ENCODE measurements at regions not wholly inside any gene's neighbourhood (a gene's known extent, or its start where the extent isn't known, plus 50 kb on each side); places are given as distances from the start of the nearest gene placed in this dataset.
A peak's percentile ranks its signal among the peaks of the same experiment; 100 is the strongest.
"Not testable (repeated sequence)": the region's sequence is repeated elsewhere in the genome, so short reads cannot be mapped to it uniquely, and the experiment has no call there.

GRCh38 chr2:207331674-207332073 is 165.9 kb upstream of the KLF7 start:
- no peak for DNase-seq

- DNase-seq = peak; percentile 94
Observed at GRCh38 chr2:207332480-207333212, 166.9 kb upstream of the KLF7 start.

- no peak for DNase-seq
Observed at GRCh38 chr2:207333599-207334300, 168.0 kb upstream of the KLF7 start.

GRCh38 chr2:207334301-207334623 is 168.5 kb upstream of the KLF7 start:
- no peak for DNase-seq

DNA sequence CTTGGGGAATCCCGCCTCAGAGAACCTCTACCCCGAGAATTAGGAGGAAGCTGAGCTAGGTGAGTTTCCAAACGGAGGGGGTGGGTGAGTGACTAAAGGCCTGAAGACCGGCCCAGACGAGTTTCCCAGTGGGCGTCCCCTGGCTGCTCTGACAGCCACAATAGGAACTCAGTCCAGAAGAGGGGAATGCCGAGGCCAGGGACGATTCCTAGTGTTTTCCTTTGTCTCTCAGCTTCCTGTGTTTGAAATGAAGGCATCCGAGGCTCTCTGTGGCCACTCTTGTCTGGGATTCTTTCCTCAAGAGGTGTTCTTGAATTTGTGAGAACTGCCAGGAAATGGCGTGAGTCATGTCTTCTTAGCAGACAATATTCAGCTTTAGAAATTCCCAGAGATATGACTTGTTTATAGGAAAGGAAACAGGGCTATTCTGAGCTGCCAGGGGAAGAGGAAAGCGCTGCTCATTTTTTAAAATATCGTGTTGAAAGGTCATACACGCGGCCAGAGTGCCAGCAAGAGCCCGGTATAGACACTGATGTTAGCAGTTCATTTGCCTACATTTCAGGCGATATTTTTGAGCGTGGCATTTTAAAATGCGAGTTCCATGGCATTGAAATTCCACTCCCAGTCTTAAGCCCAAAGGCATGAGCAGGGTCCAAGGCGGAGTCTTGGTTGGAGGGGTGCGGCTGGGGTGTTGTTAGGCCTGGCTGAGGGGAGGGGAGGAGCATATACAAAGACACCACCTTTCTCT is 169.1 kb upstream of the KLF7 start:
- peak; percentile 93 for DNase-seq

DNA sequence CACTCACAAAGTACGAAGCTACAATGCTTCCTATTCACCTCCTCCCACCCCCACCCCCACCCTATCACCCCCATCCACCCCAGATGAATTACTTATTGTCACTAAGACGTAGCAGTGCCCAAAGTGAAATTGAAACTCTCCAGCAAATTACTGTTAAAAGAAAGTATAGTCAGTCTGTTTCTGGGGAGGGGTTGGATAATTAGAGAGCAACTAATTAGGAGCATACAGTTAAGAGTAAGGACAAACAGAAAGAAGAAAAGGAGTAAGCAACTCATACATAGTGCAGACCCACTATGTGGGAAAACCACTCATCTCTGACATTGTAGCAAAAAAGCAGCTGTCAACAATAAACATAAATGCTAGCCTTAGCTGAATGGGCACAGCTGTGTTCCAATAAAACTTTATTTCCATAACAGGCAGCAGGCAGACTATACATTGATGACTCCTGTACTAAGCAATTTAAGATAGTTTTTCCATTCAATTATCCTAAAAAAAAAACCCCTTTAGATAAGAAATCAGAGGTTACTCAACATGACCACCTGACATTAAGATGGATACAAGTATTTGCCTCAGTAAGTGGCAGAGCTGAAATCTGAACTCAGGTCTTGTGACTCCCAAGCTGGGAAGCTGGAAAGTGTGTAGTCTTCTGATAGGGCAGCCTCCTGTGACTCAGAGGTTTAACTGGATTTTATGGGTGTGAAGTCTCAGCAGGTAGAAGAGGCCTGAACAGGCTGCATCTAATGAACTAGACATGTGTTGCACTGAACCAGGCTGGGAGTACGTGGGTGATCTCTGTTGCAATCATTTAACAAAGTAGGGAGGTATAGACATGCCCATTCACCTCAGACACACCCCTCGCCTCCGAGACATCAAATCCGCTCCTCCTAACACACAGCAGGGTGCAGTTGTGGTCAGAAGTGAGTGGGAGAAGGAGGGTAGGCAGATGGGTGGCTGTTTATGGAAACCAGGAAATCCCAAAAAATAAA is 171.8 kb upstream of the KLF7 start:
- peak; percentile 82 for DNase-seq

DNA sequence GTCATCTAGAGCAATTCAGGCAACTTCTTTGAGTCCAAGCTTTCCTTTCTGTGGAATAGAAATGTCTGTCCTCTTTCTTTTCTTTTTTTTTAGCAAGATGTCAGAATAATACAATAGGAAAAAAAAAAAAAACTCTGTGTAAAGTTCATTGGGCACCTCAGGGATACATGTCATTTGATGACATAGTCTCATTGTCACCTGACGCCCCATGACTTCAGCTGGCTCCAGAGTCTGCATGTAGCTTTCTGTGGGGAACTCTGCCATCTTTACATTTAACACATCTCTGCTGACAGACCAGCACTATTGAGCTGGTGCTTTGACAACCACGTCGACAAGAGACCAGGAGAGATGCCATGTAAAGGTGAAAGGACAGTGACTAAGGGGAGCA is 172.5 kb upstream of the KLF7 start:
- peak; percentile 81 for DNase-seq

GRCh38 chr2:207338610-207339009 is 172.9 kb upstream of the KLF7 start:
- no peak for DNase-seq

DNA sequence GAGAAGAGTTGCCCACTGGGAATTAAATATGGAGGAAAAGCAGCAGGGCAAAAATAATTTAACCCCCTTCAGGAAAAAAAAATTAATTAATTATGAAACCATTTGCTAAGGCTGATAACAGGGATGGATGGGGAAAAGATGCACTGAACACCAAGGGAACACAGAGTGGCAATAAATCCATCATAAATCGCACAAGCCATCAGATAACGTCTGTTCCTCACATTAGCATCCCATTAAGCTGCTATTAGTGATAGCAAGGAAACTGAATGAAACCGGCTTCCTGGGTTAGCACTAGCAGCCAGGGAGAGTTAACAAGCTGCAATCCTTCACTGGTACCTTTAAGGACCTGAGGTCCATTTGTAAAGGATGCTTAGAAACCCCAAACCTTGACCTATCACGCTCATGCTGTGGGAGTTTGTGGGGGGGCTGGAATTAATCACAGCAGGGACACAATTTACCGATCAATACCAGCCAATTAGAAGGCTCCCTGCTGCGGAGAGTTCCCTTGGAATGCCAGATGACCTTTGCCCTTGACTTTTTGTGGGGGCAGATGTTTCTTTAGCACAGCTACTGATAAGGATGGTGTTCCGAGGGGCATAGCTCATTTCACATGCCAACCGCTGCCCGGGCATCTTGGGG is 175.5 kb upstream of the KLF7 start:
- DNase-seq = no peak

- DNase-seq = no peak
Observed at GRCh38 chr2:207341804-207342203, 176.1 kb upstream of the KLF7 start.

GRCh38 chr2:207344596-207345394 is 179.0 kb upstream of the KLF7 start:
- not testable (repeated sequence) for DNase-seq

DNA sequence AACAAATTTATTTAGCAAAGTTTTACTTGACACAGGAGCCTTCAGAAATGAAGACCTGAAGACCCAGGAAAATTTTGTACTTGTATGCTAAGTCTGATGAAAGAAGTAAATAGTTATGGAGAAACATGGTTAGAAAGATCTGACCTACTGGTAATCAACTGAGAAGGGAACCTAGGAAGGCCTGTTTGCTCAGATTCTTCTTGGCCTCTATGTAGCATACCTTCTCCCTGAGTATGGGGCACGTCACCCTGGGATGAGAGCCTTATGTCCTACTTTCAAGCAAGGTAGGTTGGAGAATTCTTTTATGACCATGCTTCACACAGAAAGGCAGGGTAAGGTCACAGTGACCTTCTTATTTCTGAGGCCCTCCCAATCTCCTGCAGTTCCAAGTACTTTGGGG is 178.6 kb upstream of the CREB1 start:
- no peak for DNase-seq

DNA sequence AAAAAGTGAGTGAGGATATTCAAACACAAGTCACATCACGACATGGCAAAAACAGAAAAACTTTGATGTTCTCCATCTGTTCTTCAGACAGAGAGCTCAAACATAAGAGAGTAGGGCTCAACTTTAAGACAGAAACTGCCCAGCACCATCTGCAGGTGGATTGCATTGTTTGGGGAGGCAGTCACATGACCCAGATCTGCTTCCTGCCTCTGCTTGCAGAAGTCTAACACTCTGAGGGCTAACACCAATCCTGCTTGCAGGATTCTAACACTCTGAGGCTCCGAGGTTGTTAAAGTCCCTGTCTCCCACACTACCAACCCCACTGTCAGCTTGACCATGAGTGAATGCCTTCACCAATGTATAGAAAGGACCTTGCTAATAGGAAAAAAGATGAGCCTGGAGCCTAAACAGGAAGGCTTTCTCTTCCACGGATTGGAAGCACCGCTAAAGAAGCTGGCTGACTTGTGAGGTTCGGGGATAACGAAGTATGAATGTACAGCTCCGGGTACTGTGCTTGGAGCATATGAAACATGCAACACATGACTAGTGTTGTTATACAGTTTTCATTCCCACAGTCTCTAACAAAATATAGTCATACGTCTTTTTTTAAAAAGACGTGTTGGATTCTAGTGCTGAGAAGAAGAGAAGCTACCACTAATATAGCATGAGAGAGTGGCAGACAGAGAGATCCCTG is 176.6 kb upstream of the CREB1 start:
- no peak for DNase-seq

- no peak for DNase-seq
Observed at GRCh38 chr2:207353836-207354235, 175.9 kb upstream of the CREB1 start.

DNA sequence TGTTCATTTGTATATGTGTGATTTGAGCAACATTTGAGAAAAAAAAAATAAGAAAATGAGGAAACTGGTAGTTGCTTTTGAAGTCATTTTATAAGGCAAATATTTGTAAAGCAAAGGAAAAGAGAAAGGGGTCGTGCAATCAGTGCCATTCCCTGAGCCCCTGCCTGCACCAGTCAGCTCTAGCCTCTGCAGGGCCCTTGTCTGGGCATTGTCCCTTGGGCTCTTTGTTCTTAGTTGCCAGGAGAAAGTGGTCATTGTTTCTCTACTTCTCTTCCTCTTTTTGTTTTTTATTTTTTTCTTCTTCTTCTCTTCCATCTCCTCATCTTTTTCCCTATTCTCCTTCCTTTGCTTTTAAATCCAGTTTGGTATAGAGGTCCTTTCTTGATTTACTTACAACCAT is 175.3 kb upstream of the CREB1 start:
- DNase-seq = no peak

DNA sequence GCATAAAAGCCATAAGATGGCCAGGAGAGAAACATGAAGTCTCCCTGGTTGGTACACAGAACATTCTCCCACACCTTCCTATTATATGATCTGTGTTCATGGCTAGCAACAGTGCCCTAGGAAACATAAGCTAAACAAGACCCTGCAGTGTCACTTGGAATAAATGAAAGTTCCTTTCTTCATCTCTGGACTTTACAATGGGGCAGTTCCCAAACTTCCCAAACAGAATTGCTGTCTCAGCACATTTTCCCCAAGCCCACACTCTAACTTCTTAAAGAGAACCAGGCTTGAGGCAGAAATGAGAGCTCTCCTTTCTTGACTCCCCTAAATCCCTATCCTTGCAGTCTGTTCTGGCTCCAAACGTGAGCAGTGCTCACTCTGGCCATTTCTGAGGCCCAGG is 173.2 kb upstream of the CREB1 start:
- DNase-seq = no peak

GRCh38 chr2:207357216-207357615 is 172.5 kb upstream of the CREB1 start:
- no peak for DNase-seq

DNA sequence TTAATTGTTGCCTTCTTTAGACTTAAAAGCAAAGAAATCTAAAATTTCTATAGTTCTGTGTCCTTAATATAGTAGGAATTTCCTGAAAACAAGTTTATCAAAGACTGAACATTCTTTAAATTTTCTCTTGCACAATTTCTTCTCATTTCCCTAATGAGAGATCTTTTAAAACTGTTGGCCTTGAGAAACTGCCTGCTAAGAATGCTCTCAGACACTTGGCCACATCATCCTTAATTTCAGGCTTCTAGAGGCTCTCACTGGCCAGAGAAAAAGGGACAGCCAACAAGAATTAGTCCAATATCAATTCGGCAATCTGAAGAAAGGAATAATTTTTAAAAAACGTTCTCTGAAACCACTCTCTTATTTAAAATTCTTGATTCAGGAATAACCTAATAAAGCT is 167.0 kb upstream of the CREB1 start:
- no peak for DNase-seq

GRCh38 chr2:207363761-207364290 is 165.9 kb upstream of the CREB1 start:
- DNase-seq = no peak

GRCh38 chr2:207370646-207371045 is 159.1 kb upstream of the CREB1 start:
- no peak for DNase-seq

- no peak for DNase-seq
Observed at GRCh38 chr2:207371877-207372276, 157.9 kb upstream of the CREB1 start.
